ENCODE measurements at regions not wholly inside any gene's neighbourhood (a gene's known extent, or its start where the extent isn't known, plus 50 kb on each side); places are given as distances from the start of the nearest gene placed in this dataset.
A peak's percentile ranks its signal among the peaks of the same experiment; 100 is the strongest.

- DNase-seq = no peak
- intact Hi-C loops (cut with DNase I, micrococcal nuclease) = no loop called here
- ATAC-seq = no peak
Observed at GRCh38 chr11:80486678-80487077, 1045.8 kb upstream of the TENM4 start.

- DNase-seq = no peak
- intact Hi-C loops (cut with DNase I, micrococcal nuclease) = no loop called here
- no peak for ATAC-seq
Observed at GRCh38 chr11:80477178-80477577, 1036.3 kb upstream of the TENM4 start.

- DNase-seq (no peak), ATAC-seq (no peak)
- intact Hi-C loops (cut with DNase I, micrococcal nuclease) = no loop called here
Observed at GRCh38 chr11:80473562-80473961, 1032.7 kb upstream of the TENM4 start.

- DNase-seq (no peak), ATAC-seq (peak; percentile 45)
- intact Hi-C loops (cut with DNase I, micrococcal nuclease) = no loop called here
Observed at GRCh38 chr11:80469871-80470270, 1029.0 kb upstream of the TENM4 start.

GRCh38 chr11:80466570-80466969 lies 1025.7 kb upstream of the TENM4 start:
- DNase-seq (no peak), ATAC-seq (no peak)
- intact Hi-C loops (cut with DNase I, micrococcal nuclease) = no loop called here

- no peak for ATAC-seq
- no peak for DNase-seq
- intact Hi-C loops (cut with DNase I, micrococcal nuclease) = no loop called here
Observed at GRCh38 chr11:80462211-80462610, 1021.4 kb upstream of the TENM4 start.

GRCh38 chr11:80458376-80458775 lies 1017.5 kb upstream of the TENM4 start:
- intact Hi-C loops (cut with DNase I, micrococcal nuclease) = no loop called here
- DNase-seq (no peak), ATAC-seq (no peak)

- no peak for DNase-seq
- intact Hi-C loops (cut with DNase I, micrococcal nuclease) = no loop called here
- no peak for ATAC-seq
Observed at GRCh38 chr11:80457823-80458222, 1017.0 kb upstream of the TENM4 start.

GRCh38 chr11:80455818-80456217 lies 1015.0 kb upstream of the TENM4 start:
- ATAC-seq = no peak
- DNase-seq = no peak
- intact Hi-C loops (cut with DNase I, micrococcal nuclease) = no loop called here

- ATAC-seq (no peak), DNase-seq (no peak)
- intact Hi-C loops (cut with DNase I, micrococcal nuclease) = no loop called here
Observed at GRCh38 chr11:80451105-80451504, 1010.3 kb upstream of the TENM4 start.

GRCh38 chr11:80448709-80449108 lies 1007.9 kb upstream of the TENM4 start:
- DNase-seq = no peak
- ATAC-seq = no peak
- intact Hi-C loops (cut with DNase I, micrococcal nuclease) = no loop called here

- intact Hi-C loops (cut with DNase I, micrococcal nuclease) = no loop called here
- DNase-seq (no peak), ATAC-seq (no peak)
Observed at GRCh38 chr11:80443177-80443576, 1002.3 kb upstream of the TENM4 start.

GRCh38 chr11:80441821-80442220 lies 1001.0 kb upstream of the TENM4 start:
- ATAC-seq = no peak
- DNase-seq = no peak
- intact Hi-C loops (cut with DNase I, micrococcal nuclease) = no loop called here

- no peak for DNase-seq
- intact Hi-C loops (cut with DNase I, micrococcal nuclease) = no loop called here
- no peak for ATAC-seq
Observed at GRCh38 chr11:80440835-80441234, 1000.0 kb upstream of the TENM4 start.

GRCh38 chr11:80436547-80436946 lies 995.7 kb upstream of the TENM4 start:
- intact Hi-C loops (cut with DNase I, micrococcal nuclease) = no loop called here
- ATAC-seq (peak; percentile 66), DNase-seq (no peak)

- intact Hi-C loops (cut with DNase I, micrococcal nuclease) = no loop called here
- no peak for DNase-seq
- no peak for ATAC-seq
Observed at GRCh38 chr11:80435345-80435744, 994.5 kb upstream of the TENM4 start.

- ATAC-seq (no peak), DNase-seq (no peak)
- intact Hi-C loops (cut with DNase I, micrococcal nuclease) = no loop called here
Observed at GRCh38 chr11:80432057-80432456, 991.2 kb upstream of the TENM4 start.

GRCh38 chr11:80424012-80424695 lies 983.3 kb upstream of the TENM4 start:
- intact Hi-C loops (cut with DNase I, micrococcal nuclease) = no loop called here
- ATAC-seq (no peak), DNase-seq (no peak)

- ATAC-seq = peak; percentile 52
- DNase-seq = no peak
- intact Hi-C loops (cut with DNase I, micrococcal nuclease) = no loop called here
Observed at GRCh38 chr11:80420374-80420773, 979.5 kb upstream of the TENM4 start.

GRCh38 chr11:80417681-80418080 lies 976.9 kb upstream of the TENM4 start:
- ATAC-seq (no peak), DNase-seq (no peak)
- intact Hi-C loops (cut with DNase I, micrococcal nuclease) = no loop called here

GRCh38 chr11:80415580-80415979 lies 974.8 kb upstream of the TENM4 start:
- ATAC-seq = no peak
- intact Hi-C loops (cut with DNase I, micrococcal nuclease) = no loop called here
- DNase-seq = no peak
